A673 (cell line): ENCODE measurements at regions not wholly inside any gene's neighbourhood (a gene's known extent, or its start where the extent isn't known, plus 50 kb on each side); places are given as distances from the start of the nearest gene placed in this dataset.

ENCODE experiments used
- CTCF ChIP-seq: fragments of 300-800, 200-600 bp; sonication (generic); conservative IDR thresholded peaks from 2 replicates; pipeline ENCODE4 v1.5.1; 2017; ENCODE audit warnings: low read depth, mild to moderate bottlenecking, antibody characterized with exemption, low read length, moderate library complexity, mixed read lengths
- EZH2 ChIP-seq: fragments of 200-600 bp; sonication (generic); IDR thresholded peaks from 2 replicates; pipeline ENCODE4 v1.6.1; 2017; ENCODE audit warnings: borderline replicate concordance, low read depth, mild to moderate bottlenecking, mixed read lengths, antibody characterized with exemption, low read length; ENCODE audit not compliant: poor library complexity, severe bottlenecking

GRCh38 chr1:30248373-30248772 is 475.0 kb downstream of the MATN1 start:
- TF ChIP-seq CTCF, result no peak
- no peak for TF ChIP-seq EZH2
